OCI-LY7 (cell line): ENCODE measurements at regions not wholly inside any gene's neighbourhood (a gene's known extent, or its start where the extent isn't known, plus 50 kb on each side); places are given as distances from the start of the nearest gene placed in this dataset.

ENCODE experiments used
- BruUV-seq: library from RNA; stranded (reverse); fragments of 400-500 nt; replicated peaks from 2 replicates; lab custom pipeline; 2021; lab: Mats Ljungman, UMichigan
- CTCF ChIA-PET: fragments of 300-600 bp; sonication (Branson Sonifier 250); formaldehyde crosslinking; loops from one replicate; lab custom pipeline; 2022; ENCODE audit warnings: antibody characterized with exemption; ENCODE audit not compliant: unreplicated experiment; lab: Charles Lee
- POLR2A ChIA-PET: fragments of 300-600 bp; sonication (Branson Sonifier 250); formaldehyde crosslinking; loops from one replicate; lab custom pipeline; 2022; ENCODE audit warnings: antibody characterized with exemption; lab: Charles Lee
- DNase-seq: peaks from one replicate; pipeline ENCODE4 v3.0.0-alpha.2; 2015; ENCODE audit warnings: low spot score
- H2AFZ ChIP-seq: fragments of 200-600 bp; sonication (generic), shearing (Covaris generic); 2 replicates; pipeline ENCODE4 v1.6.1; 2014; ENCODE audit warnings: mild to moderate bottlenecking, antibody characterized with exemption, low read length, moderate library complexity
- H3K27ac ChIP-seq: fragments of 200-600 bp; sonication (generic); 2 replicates; pipeline ENCODE4 v1.5.1; 2014; ENCODE audit warnings: mixed run types, low read depth, mild to moderate bottlenecking, moderate library complexity, low read length, inconsistent platforms; ENCODE audit not compliant: poor library complexity, severe bottlenecking
- H3K36me3 ChIP-seq: fragments of 200-600 bp; sonication (generic); 2 replicates; pipeline ENCODE4 v1.6.1; 2014; ENCODE audit warnings: mild to moderate bottlenecking, antibody characterized with exemption, low read length, moderate library complexity, mixed read lengths; ENCODE audit not compliant: insufficient read depth
- H3K4me1 ChIP-seq: fragments of 200-600 bp; sonication (generic); 2 replicates; pipeline ENCODE4 v1.5.1; 2014; ENCODE audit warnings: mild to moderate bottlenecking, low read length; ENCODE audit not compliant: insufficient read depth, poor library complexity, severe bottlenecking
- H3K4me2 ChIP-seq: fragments of 200-600 bp; sonication (generic); 2 replicates; pipeline ENCODE4 v1.6.1; 2014; ENCODE audit warnings: mild to moderate bottlenecking, low read length
- H3K4me3 ChIP-seq: fragments of 200-600 bp; sonication (generic); 2 replicates; pipeline ENCODE4 v1.5.1; 2014; ENCODE audit warnings: mild to moderate bottlenecking, low read depth, low read length; ENCODE audit not compliant: poor library complexity, severe bottlenecking
- H3K79me2 ChIP-seq: fragments of 200-600 bp; sonication (generic); 2 replicates; pipeline ENCODE4 v1.6.1; 2016; ENCODE audit warnings: low read depth, mild to moderate bottlenecking, low read length, moderate library complexity, mixed read lengths; ENCODE audit not compliant: insufficient read depth
- H3K9me2 ChIP-seq: fragments of 200-600 bp; sonication (generic); 2 replicates; pipeline ENCODE4 v1.6.1; 2016; ENCODE audit warnings: mild to moderate bottlenecking, low read length, mixed read lengths; ENCODE audit not compliant: insufficient read depth
- H3K9me3 ChIP-seq: fragments of 200-600 bp; sonication (generic); 2 replicates; pipeline ENCODE4 v1.6.1; 2014; ENCODE audit warnings: mild to moderate bottlenecking, mixed run types, low read length, mixed read lengths
- H4K20me1 ChIP-seq: fragments of 200-600 bp; sonication (generic); 2 replicates; pipeline ENCODE4 v1.6.1; 2014; ENCODE audit warnings: mild to moderate bottlenecking, antibody characterized with exemption, low read length, moderate library complexity, mixed read lengths; ENCODE audit not compliant: insufficient read depth
- CTCF ChIP-seq: fragments of 200-600 bp; sonication (generic); conservative IDR thresholded peaks from 2 replicates; pipeline ENCODE4 v1.5.1; 2014; ENCODE audit warnings: mild to moderate bottlenecking, antibody characterized with exemption, low read length, moderate library complexity, mixed read lengths
- EZH2phosphoT487 ChIP-seq: fragments of 200-600 bp; sonication (generic); IDR thresholded peaks from 2 replicates; pipeline ENCODE4 v1.6.1; 2018; ENCODE audit warnings: low read depth, borderline replicate concordance, mild to moderate bottlenecking, mixed run types, antibody characterized with exemption, low read length, moderate library complexity, mixed read lengths
- intact Hi-C: fragments of 100-400 bp; cut with micrococcal nuclease; formaldehyde crosslinking; loops from one replicate; pipeline ENCODE4 v1.10.0; 2022; ENCODE audit not compliant: unreplicated experiment

GRCh38 chr9:29339387-29339786 is 1766.1 kb upstream of the C9orf72 start:
- H3K4me3 ChIP-seq, result no peak overlapping the region
- H3K4me1 ChIP-seq, result no peaks in the 10 kb centered on the region
- H3K9me3 ChIP-seq, result no peaks in the 10 kb centered on the region
- H3K4me2 ChIP-seq, result no peak overlapping the region
- BruUV-seq, result no TSS peak
- H3K27ac ChIP-seq, result no peak overlapping the region
- DNase-seq, result no peak
- H4K20me1 ChIP-seq, result no peaks in the 10 kb centered on the region
- intact Hi-C loops, result no loop called here
- CTCF ChIA-PET, result no interaction called here
- TF ChIP-seq EZH2phosphoT487 (no peak), CTCF (no peak)
- no peak overlapping the region for H2AFZ ChIP-seq
- H3K79me2 ChIP-seq, result no peaks in the 10 kb centered on the region
- POLR2A ChIA-PET, result no interaction called here
- no peaks in the 10 kb centered on the region for H3K36me3 ChIP-seq
- H3K9me2 ChIP-seq, result no peaks in the 10 kb centered on the region

- Histone ChIP-seq H3K27ac (no peak overlapping the region), H4K20me1 (no peaks in the 10 kb centered on the region), H3K4me1 (no peaks in the 10 kb centered on the region), H3K4me3 (no peak overlapping the region), H3K9me2 (no peaks in the 10 kb centered on the region), H2AFZ (no peak overlapping the region), H3K36me3 (no peaks in the 10 kb centered on the region), H3K79me2 (no peaks in the 10 kb centered on the region), H3K9me3 (no peaks in the 10 kb centered on the region), H3K4me2 (no peak overlapping the region)
- no peak for TF ChIP-seq CTCF
- TF ChIP-seq EZH2phosphoT487, result no peak
- intact Hi-C loops, result no loop called here
- no peak for DNase-seq
- CTCF ChIA-PET, result no interaction called here
- BruUV-seq, result no TSS peak
- POLR2A ChIA-PET, result no interaction called here
These were observed 1775.7 kb upstream of the C9orf72 start for GRCh38 chr9:29348999-29349398.

- Histone ChIP-seq H3K9me2 (no peaks in the 10 kb centered on the region), H3K79me2 (no peaks in the 10 kb centered on the region), H3K4me3 (no peak overlapping the region), H3K4me1 (no peaks in the 10 kb centered on the region), H4K20me1 (no peaks in the 10 kb centered on the region), H3K4me2 (no peak overlapping the region), H3K36me3 (no peaks in the 10 kb centered on the region), H2AFZ (no peak overlapping the region), H3K9me3 (no peaks in the 10 kb centered on the region), H3K27ac (no peak overlapping the region)
- intact Hi-C loops, result no loop called here
- no TSS peak for BruUV-seq
- TF ChIP-seq EZH2phosphoT487 (no peak), CTCF (no peak)
- CTCF ChIA-PET, result no interaction called here
- DNase-seq, result no peak
- POLR2A ChIA-PET, result no interaction called here
These were observed 1816.1 kb upstream of the C9orf72 start for GRCh38 chr9:29389421-29389820.
